ENCODE measurements at regions not wholly inside any gene's neighbourhood (a gene's known extent, or its start where the extent isn't known, plus 50 kb on each side); places are given as distances from the start of the nearest gene placed in this dataset.

GRCh38 chr20:50248104-50248641 lies 57.5 kb downstream of the CEBPB start:
- H3K27ac ChIP-seq (ENCODE audit: insufficient read depth, low read depth, low read length), result no peak overlapping the region
- H3K36me3 ChIP-seq (ENCODE audit: control insufficient read depth in 2 of 2, extremely low read depth in 1 of 2, insufficient read depth in 2 of 2, low read length in 2 of 2), result no peaks in the 10 kb centered on the region
- H3K4me1 ChIP-seq (ENCODE audit: control insufficient read depth, extremely low read depth, insufficient read depth, low read length), result no peaks in the 10 kb centered on the region
- no peak for FAIRE-seq
- H3K9me3 ChIP-seq (replicated peaks; ENCODE audit: control insufficient read depth, insufficient read depth, low read length), result no peaks in the 10 kb centered on the region
- H3K79me2 ChIP-seq (ENCODE audit: control insufficient read depth, insufficient read depth, low read length), result no peaks in the 10 kb centered on the region
- intact Hi-C loops (cut with micrococcal nuclease), result no loop called here
- no peak overlapping the region for H3K4me3 ChIP-seq (replicated peaks in 1 of 3; ENCODE audit: insufficient read depth in 1 of 3, low read depth in 1 of 3, low read length in 3 of 3)
- H4K20me1 ChIP-seq (replicated peaks; ENCODE audit: control insufficient read depth, extremely low read depth, insufficient read depth, low read length), result no peaks in the 10 kb centered on the region
- no peaks in the 10 kb centered on the region for H3K27me3 ChIP-seq (ENCODE audit: control insufficient read depth in 2 of 2, insufficient read depth in 2 of 2, low read length in 2 of 2)
- no TSS peak for BruUV-seq (replicated peaks)
- H3K4me2 ChIP-seq (ENCODE audit: insufficient read depth, low read length), result no peak overlapping the region
- H3K9ac ChIP-seq (replicated peaks; ENCODE audit: extremely low read depth, insufficient read depth, low read length), result no peak overlapping the region
- DNase-seq (ENCODE audit: low read depth, low spot score), result no peak
- H3K9me1 ChIP-seq (replicated peaks; ENCODE audit: control insufficient read depth, extremely low read depth, insufficient read depth, low read length), result no peaks in the 10 kb centered on the region
- TF ChIP-seq MYC (IDR thresholded peaks at IDR 0.05; ENCODE audit: low read depth, low read length), result no peak
- TF ChIP-seq EZH2 (IDR thresholded peaks at IDR 0.05; ENCODE audit: borderline replicate concordance, low read depth, low read length, severe bottlenecking), result no peak
- no peak for TF ChIP-seq POLR2AphosphoS5 (IDR thresholded peaks at IDR 0.05; ENCODE audit: insufficient read depth, low read depth, low read length)
- no peak for TF ChIP-seq FOS (IDR thresholded peaks at IDR 0.05; ENCODE audit: borderline replicate concordance, insufficient read depth, low read length)
- H2AFZ ChIP-seq (ENCODE audit: low read depth, low read length), result no peak overlapping the region
- dilution Hi-C loops (cut with MboI; ENCODE audit: extremely low pct_ligation_motif_present, low sequenced_read_pairs), result no loop called here
- POLR2A ChIA-PET, result no interaction called here
- CTCF ChIA-PET, result interaction anchor here (1.5 kb wide), 1 partner anchor 45 kb away, joined by 3 read pairs; no protein-coding TSS in a partner anchor

GRCh38 chr20:50249447-50250388 lies 59.1 kb downstream of the CEBPB start:
- ChIA-PET POLR2A (no interaction called here), CTCF (no interaction called here)
- FAIRE-seq, result no peak
- intact Hi-C loops (cut with micrococcal nuclease), result no loop called here
- no peaks in the 10 kb centered on the region for H4K20me1 ChIP-seq (replicated peaks; ENCODE audit: control insufficient read depth, extremely low read depth, insufficient read depth, low read length)
- DNase-seq (ENCODE audit: low read depth, low spot score), result no peak
- H3K36me3 ChIP-seq (ENCODE audit: control insufficient read depth in 2 of 2, extremely low read depth in 1 of 2, insufficient read depth in 2 of 2, low read length in 2 of 2), result no peaks in the 10 kb centered on the region
- H3K4me2 ChIP-seq (ENCODE audit: insufficient read depth, low read length), result no peak overlapping the region
- H3K79me2 ChIP-seq (ENCODE audit: control insufficient read depth, insufficient read depth, low read length), result no peaks in the 10 kb centered on the region
- H3K9me1 ChIP-seq (replicated peaks; ENCODE audit: control insufficient read depth, extremely low read depth, insufficient read depth, low read length), result no peaks in the 10 kb centered on the region
- TF ChIP-seq CTCF (IDR thresholded peaks at IDR 0.05; ENCODE audit: extremely low read depth in 1 of 2, insufficient read depth in 1 of 2, low read depth in 1 of 2, low read length in 2 of 2), result no peak
- no peak for TF ChIP-seq FOS (IDR thresholded peaks at IDR 0.05; ENCODE audit: borderline replicate concordance, insufficient read depth, low read length)
- TF ChIP-seq MAX (IDR thresholded peaks at IDR 0.05; ENCODE audit: insufficient read depth, insufficient read length), result no peak
- TF ChIP-seq JUN (IDR thresholded peaks at IDR 0.05; ENCODE audit: borderline replicate concordance, insufficient read depth, insufficient read length, low read depth), result no peak
- TF ChIP-seq POLR2A (IDR thresholded peaks at IDR 0.05; ENCODE audit: low read depth, low read length), result no peak
- no peak for TF ChIP-seq MYC (IDR thresholded peaks at IDR 0.05; ENCODE audit: low read depth, low read length)
- TF ChIP-seq EZH2 (IDR thresholded peaks at IDR 0.05; ENCODE audit: borderline replicate concordance, low read depth, low read length, severe bottlenecking), result no peak
- TF ChIP-seq POLR2AphosphoS5 (IDR thresholded peaks at IDR 0.05; ENCODE audit: insufficient read depth, low read depth, low read length), result no peak
- no peak for TF ChIP-seq GATA2 (IDR thresholded peaks at IDR 0.05; ENCODE audit: insufficient read depth, insufficient read length, low read depth, low read length)
- H3K9ac ChIP-seq (replicated peaks; ENCODE audit: extremely low read depth, insufficient read depth, low read length), result no peak overlapping the region
- BruUV-seq (replicated peaks), result no TSS peak
- no peak overlapping the region for H3K27ac ChIP-seq (ENCODE audit: insufficient read depth, low read depth, low read length)
- dilution Hi-C loops (cut with MboI; ENCODE audit: extremely low pct_ligation_motif_present, low sequenced_read_pairs), result no loop called here
- no peaks in the 10 kb centered on the region for H3K4me1 ChIP-seq (ENCODE audit: control insufficient read depth, extremely low read depth, insufficient read depth, low read length)
- no peaks in the 10 kb centered on the region for H3K27me3 ChIP-seq (ENCODE audit: control insufficient read depth in 2 of 2, insufficient read depth in 2 of 2, low read length in 2 of 2)
- H3K9me3 ChIP-seq (replicated peaks; ENCODE audit: control insufficient read depth, insufficient read depth, low read length), result no peaks in the 10 kb centered on the region
- no peak overlapping the region for H3K4me3 ChIP-seq (replicated peaks in 1 of 3; ENCODE audit: insufficient read depth in 1 of 3, low read depth in 1 of 3, low read length in 3 of 3)
- H2AFZ ChIP-seq (ENCODE audit: low read depth, low read length), result no peak overlapping the region

Measured in endothelial cell of umbilical vein (primary cell).